ENCODE measurements at regions not wholly inside any gene's neighbourhood (a gene's known extent, or its start where the extent isn't known, plus 50 kb on each side); places are given as distances from the start of the nearest gene placed in this dataset.

DNA sequence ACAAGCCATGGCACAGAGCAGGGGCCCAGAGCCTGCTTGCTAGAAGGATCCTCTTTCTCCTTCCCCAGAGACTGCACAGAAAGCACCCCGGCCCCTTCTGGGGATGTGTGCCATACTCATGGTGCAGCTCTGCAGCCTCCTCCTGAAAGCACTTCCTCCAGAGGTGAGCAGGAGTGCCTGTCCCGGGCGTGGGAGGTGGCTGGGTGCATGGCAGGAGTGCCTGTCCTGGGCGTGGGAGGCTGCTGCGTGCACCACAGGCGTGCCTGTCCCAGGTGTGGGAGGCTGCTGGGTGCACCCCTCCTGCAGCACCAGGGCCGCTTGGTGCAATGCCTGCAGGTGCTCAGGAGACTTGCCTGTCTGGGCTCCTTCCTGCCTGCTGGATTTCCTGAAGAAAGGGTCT is 913.3 kb downstream of the UQCRFS1 start:
- TF ChIP-seq YY1 (IDR thresholded peaks at IDR 0.05; ENCODE audit: insufficient read depth, insufficient read length) (no peak), ZNF274 (IDR thresholded peaks at IDR 0.05; ENCODE audit: low read depth, low read length) (no peak)

All from NT2/D1 (cell line).